ENCODE measurements at regions not wholly inside any gene's neighbourhood (a gene's known extent, or its start where the extent isn't known, plus 50 kb on each side); places are given as distances from the start of the nearest gene placed in this dataset.

DNA sequence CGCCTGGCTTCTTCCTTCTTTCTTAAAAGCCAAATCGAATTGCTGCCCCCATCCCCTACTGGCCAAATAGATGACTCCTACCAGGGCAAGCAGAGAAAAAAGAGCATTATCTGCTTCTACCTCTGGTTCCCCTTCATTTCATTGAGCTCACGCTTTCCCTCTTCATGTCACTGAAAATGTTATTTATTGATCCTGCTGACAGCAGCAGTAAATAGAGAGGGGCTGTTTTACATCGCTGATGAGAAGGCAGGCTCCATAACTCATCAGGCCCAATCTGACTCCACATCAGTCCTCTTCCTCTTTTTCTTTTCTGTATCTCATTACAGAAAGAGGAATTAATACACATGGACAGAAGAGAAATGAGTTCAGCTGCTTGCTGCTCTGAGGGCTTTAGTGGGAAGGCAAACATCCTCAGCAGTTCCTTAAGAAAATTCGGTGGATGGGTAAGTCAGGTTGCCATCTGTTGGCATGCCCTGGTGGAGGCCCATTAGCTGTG lies 904.1 kb downstream of the KCNMA1 start:
- ATAC-seq (no peak), DNase-seq (no peak)
- intact Hi-C loops (cut with DNase I) = no loop called here
- Histone ChIP-seq H3K4me3 (no peak overlapping the region), H3K9me3 (peaks cover 0 to 8% of the 10 kb centered on the region in 2 donors), H3K27me3 (no peaks in the 10 kb centered on the region), H3K4me1 (no peaks in the 10 kb centered on the region), H3K27ac (no peak overlapping the region), H3K36me3 (no peaks in the 10 kb centered on the region)
- TF ChIP-seq, protein P1, sequence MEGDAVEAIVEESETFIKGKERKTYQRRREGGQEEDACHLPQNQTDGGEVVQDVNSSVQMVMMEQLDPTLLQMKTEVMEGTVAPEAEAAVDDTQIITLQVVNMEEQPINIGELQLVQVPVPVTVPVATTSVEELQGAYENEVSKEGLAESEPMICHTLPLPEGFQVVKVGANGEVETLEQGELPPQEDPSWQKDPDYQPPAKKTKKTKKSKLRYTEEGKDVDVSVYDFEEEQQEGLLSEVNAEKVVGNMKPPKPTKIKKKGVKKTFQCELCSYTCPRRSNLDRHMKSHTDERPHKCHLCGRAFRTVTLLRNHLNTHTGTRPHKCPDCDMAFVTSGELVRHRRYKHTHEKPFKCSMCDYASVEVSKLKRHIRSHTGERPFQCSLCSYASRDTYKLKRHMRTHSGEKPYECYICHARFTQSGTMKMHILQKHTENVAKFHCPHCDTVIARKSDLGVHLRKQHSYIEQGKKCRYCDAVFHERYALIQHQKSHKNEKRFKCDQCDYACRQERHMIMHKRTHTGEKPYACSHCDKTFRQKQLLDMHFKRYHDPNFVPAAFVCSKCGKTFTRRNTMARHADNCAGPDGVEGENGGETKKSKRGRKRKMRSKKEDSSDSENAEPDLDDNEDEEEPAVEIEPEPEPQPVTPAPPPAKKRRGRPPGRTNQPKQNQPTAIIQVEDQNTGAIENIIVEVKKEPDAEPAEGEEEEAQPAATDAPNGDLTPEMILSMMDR (IDR thresholded peaks at IDR 0.05) = no peak

DNA sequence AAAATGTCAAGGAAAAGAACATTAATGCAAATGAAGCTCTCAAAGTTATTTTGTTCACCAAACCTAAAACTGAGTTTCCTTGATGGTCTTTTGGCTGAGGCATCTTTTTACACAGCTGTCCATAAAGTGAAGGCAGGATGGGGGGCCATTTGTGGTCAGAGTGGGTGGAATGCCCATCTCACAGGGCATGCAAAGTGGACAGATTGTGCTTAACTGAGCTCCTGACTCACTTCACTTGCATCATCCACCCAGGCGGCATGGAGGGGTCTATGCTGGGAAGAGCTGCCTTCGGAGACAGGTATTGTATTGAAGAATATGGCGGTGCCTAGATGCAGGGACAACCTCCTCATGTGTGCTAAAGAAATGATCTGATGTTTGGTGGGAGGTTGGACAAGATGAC lies 905.3 kb downstream of the KCNMA1 start:
- H3K9me3 ChIP-seq = peaks cover 0 to 8% of the 10 kb centered on the region in 2 donors
- TF ChIP-seq, protein P1 (IDR thresholded peaks at IDR 0.05) = no peak
- H3K4me1 ChIP-seq = no peaks in the 10 kb centered on the region
- H3K27ac ChIP-seq = no peak overlapping the region
- intact Hi-C loops (cut with DNase I) = no loop called here
- ATAC-seq = no peak
- no peaks in the 10 kb centered on the region for H3K27me3 ChIP-seq
- DNase-seq = no peak
- H3K36me3 ChIP-seq = no peaks in the 10 kb centered on the region
- no peak overlapping the region for H3K4me3 ChIP-seq

DNA sequence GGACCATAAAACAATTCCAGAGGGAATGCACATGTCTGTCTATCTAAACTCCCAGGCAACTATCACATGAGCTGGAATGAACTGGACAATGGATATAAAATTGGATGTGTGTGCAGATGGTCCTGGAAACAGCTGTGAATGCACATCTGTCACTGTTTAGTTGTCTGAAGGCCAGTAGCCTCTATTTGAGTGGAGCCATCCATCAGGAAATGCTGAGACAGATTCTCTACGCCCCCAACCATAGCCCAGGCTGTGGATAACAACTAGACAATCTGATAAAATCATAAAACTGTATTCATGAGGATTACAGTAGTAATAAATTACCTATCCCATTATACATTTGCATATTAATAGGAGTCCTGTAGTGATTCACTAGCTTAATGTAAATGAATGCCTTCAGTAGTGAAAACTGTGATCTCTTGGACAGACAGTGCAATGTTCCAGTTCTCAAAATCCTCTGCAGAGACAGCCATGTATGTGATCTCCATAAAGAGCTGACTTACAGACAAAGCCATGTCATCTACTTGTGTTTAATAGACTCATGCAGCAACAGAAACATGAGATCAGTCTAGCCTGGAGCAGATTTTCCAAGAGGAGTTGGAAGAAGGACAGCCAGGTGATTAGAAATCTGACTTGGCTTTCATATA lies 907.6 kb downstream of the KCNMA1 start:
- Histone ChIP-seq H3K4me1 (no peaks in the 10 kb centered on the region), H3K27ac (no peak overlapping the region), H3K36me3 (no peaks in the 10 kb centered on the region), H3K9me3 (peaks cover 0 to 8% of the 10 kb centered on the region in 2 donors), H3K27me3 (no peaks in the 10 kb centered on the region), H3K4me3 (no peak overlapping the region)
- intact Hi-C loops (cut with DNase I) = no loop called here
- ATAC-seq = no peak
- TF ChIP-seq, protein P1 (IDR thresholded peaks at IDR 0.05) = no peak
- no peak for DNase-seq

DNA sequence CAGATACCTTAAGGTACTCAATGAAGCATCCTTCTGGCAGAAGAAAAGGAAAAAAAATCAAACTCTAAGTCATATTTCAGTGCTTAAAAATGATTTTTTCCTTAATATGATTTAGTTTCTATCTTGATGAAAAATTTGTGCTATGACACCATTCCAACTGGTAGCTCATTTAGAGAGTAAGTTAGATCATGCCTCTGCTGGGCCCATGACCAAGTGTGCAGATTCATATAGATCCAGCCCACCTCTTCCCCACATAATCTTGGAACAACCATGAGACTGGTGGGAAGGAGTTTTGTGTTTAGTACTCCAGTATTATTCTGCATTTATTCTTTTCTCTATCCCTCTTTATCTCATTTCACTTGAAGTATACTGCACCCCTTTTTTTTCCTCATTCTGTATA lies 908.3 kb downstream of the KCNMA1 start:
- TF ChIP-seq, protein P1 (IDR thresholded peaks at IDR 0.05) = no peak
- no peak overlapping the region for H3K4me3 ChIP-seq
- intact Hi-C loops (cut with DNase I) = no loop called here
- peaks cover 0 to 8% of the 10 kb centered on the region in 2 donors for H3K9me3 ChIP-seq
- DNase-seq = no peak
- H3K4me1 ChIP-seq = no peaks in the 10 kb centered on the region
- no peak overlapping the region for H3K27ac ChIP-seq
- no peaks in the 10 kb centered on the region for H3K36me3 ChIP-seq
- ATAC-seq = no peak
- H3K27me3 ChIP-seq = peaks cover 0 to under 1% of the 10 kb centered on the region in 2 donors

DNA sequence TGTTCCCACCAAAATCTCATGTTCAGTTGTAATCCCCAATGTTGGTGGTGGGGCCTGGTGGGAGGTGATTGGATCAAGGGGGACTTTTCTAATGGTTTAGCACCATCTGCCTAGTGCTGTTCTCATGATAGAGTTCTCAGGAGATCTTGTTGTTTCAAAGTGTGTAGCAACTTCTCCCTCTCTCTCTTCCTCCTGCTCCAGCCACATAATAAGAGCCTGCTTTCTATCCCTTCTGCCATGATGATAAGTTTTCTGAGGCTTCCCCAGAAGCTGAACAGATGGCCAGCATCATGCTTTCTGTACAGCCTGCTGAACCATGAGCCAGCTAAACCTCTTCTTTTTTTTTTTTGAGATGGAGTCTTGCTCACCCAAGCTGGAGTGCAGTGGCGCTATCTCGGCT lies 910.6 kb downstream of the KCNMA1 start:
- intact Hi-C loops (cut with DNase I) = no loop called here
- no peaks in the 10 kb centered on the region for H3K4me1 ChIP-seq
- no peaks in the 10 kb centered on the region for H3K36me3 ChIP-seq
- H3K4me3 ChIP-seq = no peak overlapping the region
- TF ChIP-seq, protein P1 (IDR thresholded peaks at IDR 0.05) = no peak
- no peak for DNase-seq
- peaks cover 0 to 8% of the 10 kb centered on the region in 2 donors for H3K9me3 ChIP-seq
- peaks cover 0 to 12% of the 10 kb centered on the region in 2 donors for H3K27me3 ChIP-seq
- no peak for ATAC-seq
- H3K27ac ChIP-seq = no peak overlapping the region
